ENCODE measurements at regions not wholly inside any gene's neighbourhood (a gene's known extent, or its start where the extent isn't known, plus 50 kb on each side); places are given as distances from the start of the nearest gene placed in this dataset.

- no peak for DNase-seq
- Mint-ChIP-seq H3K27me3 (ENCODE audit: low read depth in 3 of 3) (peaks cover 0 to 1% (median 0%) of the 10 kb centered on the region in 3 donors), H3K4me3 (no peak overlapping the region), H3K36me3 (peaks cover 0 to 4% (median 0%) of the 10 kb centered on the region in 3 donors), H3K27ac (no peak overlapping the region), H3K4me1 (no peaks in the 10 kb centered on the region), H3K9me3 (peaks cover 4 to 34% (median 16%) of the 10 kb centered on the region in 6 donors)
Measured at GRCh38 chr18:27430595-27430994, 245.5 kb upstream of the CHST9 start.

GRCh38 chr18:27428716-27429475 lies 243.8 kb upstream of the CHST9 start:
- no peak overlapping the region for H3K27ac Mint-ChIP-seq

GRCh38 chr18:27428120-27428519 lies 243.0 kb upstream of the CHST9 start:
- no peak overlapping the region for H3K4me3 Mint-ChIP-seq
- H3K4me1 Mint-ChIP-seq: no peaks in the 10 kb centered on the region
- H3K27ac Mint-ChIP-seq: no peak overlapping the region
- no peak for DNase-seq
- peaks cover 0 to 1% (median 0%) of the 10 kb centered on the region in 3 donors for H3K27me3 Mint-ChIP-seq (ENCODE audit: low read depth in 3 of 3)
- H3K9me3 Mint-ChIP-seq: peaks cover 4 to 34% (median 13%) of the 10 kb centered on the region in 6 donors
- peaks cover 0 to 4% (median 0%) of the 10 kb centered on the region in 3 donors for H3K36me3 Mint-ChIP-seq

More at GRCh38 chr18:27428716-27429475, 243.8 kb upstream of the CHST9 start:
- peaks cover 0 to 1% (median 0%) of the 10 kb centered on the region in 3 donors for H3K27me3 Mint-ChIP-seq (ENCODE audit: low read depth in 3 of 3)
- H3K4me1 Mint-ChIP-seq: no peaks in the 10 kb centered on the region
- peaks cover 4 to 33% (median 13%) of the 10 kb centered on the region in 6 donors for H3K9me3 Mint-ChIP-seq
- H3K4me3 Mint-ChIP-seq: no peak overlapping the region
- H3K36me3 Mint-ChIP-seq: peaks cover 0 to 4% (median 0%) of the 10 kb centered on the region in 3 donors
- no peak for DNase-seq

- no peak overlapping the region for H3K27ac Mint-ChIP-seq
- no peak for DNase-seq
- H3K4me3 Mint-ChIP-seq: no peak overlapping the region
- no peaks in the 10 kb centered on the region for H3K4me1 Mint-ChIP-seq
- no peaks in the 10 kb centered on the region for H3K27me3 Mint-ChIP-seq (ENCODE audit: low read depth in 3 of 3)
- peaks cover 2 to 46% (median 11%) of the 10 kb centered on the region in 6 donors for H3K9me3 Mint-ChIP-seq
- H3K36me3 Mint-ChIP-seq: no peaks in the 10 kb centered on the region
Measured at GRCh38 chr18:27423581-27423980, 238.5 kb upstream of the CHST9 start.

DNA sequence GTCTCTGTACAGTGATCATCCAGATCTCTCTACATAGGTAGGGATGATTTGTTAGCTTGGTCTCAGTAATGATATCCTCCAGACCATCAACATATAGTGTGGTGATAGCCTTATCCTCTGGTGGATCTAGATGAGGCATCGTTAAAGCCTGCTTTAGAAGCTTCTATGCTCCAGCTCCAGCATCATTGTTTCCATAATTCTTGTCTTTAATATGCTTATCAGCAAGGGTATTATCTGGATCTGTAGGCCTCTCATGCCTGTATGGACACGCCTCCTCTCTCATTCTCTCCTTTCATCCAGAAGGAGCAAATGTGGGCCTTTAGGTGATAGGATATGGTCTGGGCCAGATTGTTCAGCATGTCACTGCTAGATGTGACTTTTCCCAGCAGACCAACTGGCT lies 234.5 kb upstream of the CHST9 start:
- Mint-ChIP-seq H3K4me3 (no peak overlapping the region), H3K27me3 (ENCODE audit: low read depth in 3 of 3) (no peaks in the 10 kb centered on the region), H3K36me3 (no peaks in the 10 kb centered on the region), H3K4me1 (no peaks in the 10 kb centered on the region), H3K27ac (no peak overlapping the region), H3K9me3 (peaks cover 2 to 43% (median 10%) of the 10 kb centered on the region in 6 donors)
- DNase-seq: no peak

DNA sequence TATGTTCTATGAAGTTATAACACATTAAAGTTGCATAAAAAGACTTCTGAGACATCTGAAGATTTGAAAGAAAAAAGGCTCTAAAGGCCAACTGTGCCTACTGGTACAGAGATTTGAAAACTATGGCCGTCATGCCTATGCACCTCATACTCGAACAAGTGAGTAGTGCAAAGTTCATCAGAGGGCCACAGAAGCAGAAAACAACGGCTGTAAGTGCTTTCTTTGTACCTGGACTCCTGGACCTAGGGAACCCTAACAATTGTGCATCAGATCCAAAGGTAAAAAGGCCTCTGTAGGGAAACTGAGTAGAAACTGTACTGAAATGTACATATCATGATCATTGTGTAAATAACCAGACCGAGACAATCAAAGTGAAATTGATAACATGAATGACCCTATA lies 230.4 kb upstream of the CHST9 start:
- Mint-ChIP-seq H3K4me1 (no peaks in the 10 kb centered on the region), H3K9me3 (peaks cover 5 to 36% (median 9%) of the 10 kb centered on the region in 6 donors), H3K27me3 (ENCODE audit: low read depth in 3 of 3) (peaks cover 0 to 2% (median 0%) of the 10 kb centered on the region in 3 donors), H3K4me3 (no peak overlapping the region), H3K27ac (no peak overlapping the region), H3K36me3 (no peaks in the 10 kb centered on the region)
- DNase-seq: no peak

DNA sequence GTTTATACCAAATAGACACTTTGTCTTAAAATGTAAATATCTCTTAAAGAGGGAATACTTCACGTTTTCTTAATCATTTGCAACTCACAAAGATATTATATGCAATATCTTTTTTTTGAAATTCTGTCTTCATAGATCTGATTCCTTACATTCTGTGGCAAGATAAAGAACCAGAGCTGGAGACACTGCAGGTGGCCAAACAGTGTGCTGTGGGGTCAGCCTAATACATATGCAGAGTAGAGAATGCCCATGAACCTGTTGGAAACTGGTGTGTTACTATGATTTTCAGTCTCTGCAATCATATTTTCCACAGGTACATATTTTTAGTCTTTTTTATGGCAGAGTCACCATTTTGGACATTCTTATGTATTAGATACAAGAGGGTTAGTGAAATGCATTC lies 229.6 kb upstream of the CHST9 start:
- Mint-ChIP-seq H3K36me3 (no peaks in the 10 kb centered on the region), H3K9me3 (peaks cover 4 to 28% (median 9%) of the 10 kb centered on the region in 6 donors), H3K27ac (no peak overlapping the region), H3K4me3 (no peak overlapping the region), H3K27me3 (ENCODE audit: low read depth in 3 of 3) (peaks cover 0 to 2% (median 0%) of the 10 kb centered on the region in 3 donors), H3K4me1 (no peaks in the 10 kb centered on the region)
- DNase-seq: no peak

DNA sequence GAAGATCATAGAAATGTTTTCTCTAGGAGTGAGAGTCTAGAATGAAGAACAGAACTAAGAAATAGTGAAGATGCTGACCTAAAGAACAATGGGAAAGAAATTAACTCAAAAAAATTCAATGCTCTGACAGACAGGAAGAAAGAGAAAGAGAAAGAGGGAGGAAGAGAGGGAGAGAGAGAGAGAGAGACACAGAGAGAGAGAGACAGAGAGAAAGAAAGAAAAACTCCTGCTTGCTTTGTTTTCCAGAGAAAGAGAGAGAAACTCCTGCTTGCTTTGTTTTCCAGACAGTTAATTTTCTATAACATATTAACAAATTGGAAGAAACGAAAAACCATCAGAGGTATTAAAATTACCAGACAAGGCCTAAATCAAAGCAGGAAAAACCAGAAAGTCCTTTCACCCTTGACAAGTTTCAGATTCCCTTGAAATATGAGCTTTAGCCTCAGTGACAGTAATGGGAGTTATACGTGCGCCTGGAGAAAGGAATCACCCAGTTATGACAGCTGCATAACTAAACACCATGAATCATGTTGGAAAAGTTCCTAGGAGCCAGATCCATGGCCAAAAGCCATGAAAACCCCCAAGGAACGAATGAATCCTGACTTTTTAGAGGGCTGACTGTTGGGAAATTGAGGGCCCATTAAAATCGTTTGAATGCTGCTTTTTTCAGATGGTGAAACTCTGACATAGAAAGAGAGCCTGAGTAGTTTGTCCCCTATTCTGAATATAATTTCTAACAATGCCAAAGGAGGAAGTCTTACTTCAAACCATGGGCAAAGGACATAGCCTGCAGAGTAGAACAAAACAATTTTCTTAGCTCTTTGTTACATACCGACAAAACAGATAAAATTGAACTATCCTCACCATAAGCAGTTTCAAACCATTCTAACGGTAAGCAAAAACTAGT lies 228.6 kb upstream of the CHST9 start:
- no peak for DNase-seq
- peaks cover 4 to 28% (median 11%) of the 10 kb centered on the region in 6 donors for H3K9me3 Mint-ChIP-seq
- H3K4me1 Mint-ChIP-seq: no peaks in the 10 kb centered on the region
- H3K27ac Mint-ChIP-seq: no peak overlapping the region
- no peak overlapping the region for H3K4me3 Mint-ChIP-seq
- H3K36me3 Mint-ChIP-seq: no peaks in the 10 kb centered on the region
- peaks cover 0 to 2% (median 0%) of the 10 kb centered on the region in 3 donors for H3K27me3 Mint-ChIP-seq (ENCODE audit: low read depth in 3 of 3)

DNA sequence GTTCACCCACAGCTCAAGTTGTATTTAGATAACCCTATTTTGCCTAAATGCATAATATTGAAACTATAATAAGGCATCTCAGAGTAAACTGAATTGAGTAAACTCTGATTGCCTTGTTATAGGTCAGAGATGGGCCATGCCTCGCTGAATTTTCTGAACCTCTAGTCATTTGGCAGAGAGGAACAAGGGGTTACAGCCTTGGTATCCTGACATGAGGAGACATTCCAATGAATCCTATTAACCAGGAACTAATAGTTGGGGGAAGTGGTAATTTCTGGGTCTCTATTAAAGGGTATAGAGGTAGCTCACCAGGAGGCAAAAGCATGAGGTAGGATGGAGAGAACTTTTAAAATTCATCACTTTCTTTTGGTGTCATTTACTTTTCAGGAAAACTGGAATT lies 227.4 kb upstream of the CHST9 start:
- Mint-ChIP-seq H3K4me1 (no peaks in the 10 kb centered on the region), H3K27me3 (ENCODE audit: low read depth in 3 of 3) (peaks cover 0 to 2% (median 0%) of the 10 kb centered on the region in 3 donors), H3K9me3 (peaks cover 4 to 28% (median 12%) of the 10 kb centered on the region in 6 donors), H3K4me3 (no peak overlapping the region), H3K27ac (no peak overlapping the region), H3K36me3 (no peaks in the 10 kb centered on the region)
- no peak for DNase-seq

DNA sequence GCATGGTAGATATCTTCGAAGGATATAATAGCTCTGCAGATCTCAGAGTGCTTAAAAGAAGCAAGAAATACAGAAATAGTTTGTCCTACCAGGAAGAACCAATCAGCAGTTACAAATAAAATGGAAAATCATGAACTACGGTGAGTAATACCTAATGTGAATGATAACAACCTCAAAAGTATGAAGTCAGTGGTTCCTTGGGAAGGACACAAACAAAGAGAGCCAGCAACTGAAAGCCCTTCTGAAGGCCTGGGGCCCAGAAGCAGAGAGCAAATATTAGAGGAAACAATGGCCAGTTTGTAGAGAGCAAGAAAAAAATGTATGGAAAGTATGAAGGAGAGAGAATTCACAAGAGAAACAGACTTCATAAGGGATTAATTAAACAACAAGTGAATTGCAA lies 226.8 kb upstream of the CHST9 start:
- no peak for DNase-seq
- H3K27me3 Mint-ChIP-seq (ENCODE audit: low read depth in 3 of 3): peaks cover 0 to 2% (median 0%) of the 10 kb centered on the region in 3 donors
- no peaks in the 10 kb centered on the region for H3K4me1 Mint-ChIP-seq
- no peak overlapping the region for H3K27ac Mint-ChIP-seq
- peaks cover 4 to 31% (median 11%) of the 10 kb centered on the region in 6 donors for H3K9me3 Mint-ChIP-seq
- H3K36me3 Mint-ChIP-seq: no peaks in the 10 kb centered on the region
- no peak overlapping the region for H3K4me3 Mint-ChIP-seq

DNA sequence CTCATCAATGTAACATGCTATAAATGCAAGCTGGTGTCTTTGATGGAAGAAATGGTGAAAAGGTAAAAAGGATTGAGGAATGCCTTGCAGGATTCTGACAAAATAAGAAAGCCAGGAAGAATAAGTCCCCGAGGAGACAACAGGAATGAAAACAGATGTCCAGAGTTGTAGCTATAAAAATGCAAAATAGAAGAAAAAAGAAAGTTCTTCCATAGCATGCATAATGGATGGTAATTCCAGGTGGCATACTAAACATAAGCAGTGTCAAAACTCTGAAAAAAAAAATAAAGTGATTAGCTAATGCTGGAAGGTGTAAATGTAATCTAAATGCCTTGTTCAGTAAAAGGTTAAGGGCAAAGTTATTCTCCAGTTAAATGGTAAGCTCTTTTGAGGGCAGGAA lies 225.9 kb upstream of the CHST9 start:
- H3K9me3 Mint-ChIP-seq: peaks cover 5 to 27% (median 11%) of the 10 kb centered on the region in 6 donors
- H3K4me3 Mint-ChIP-seq: no peak overlapping the region
- H3K36me3 Mint-ChIP-seq: no peaks in the 10 kb centered on the region

GRCh38 chr18:27404855-27405254 lies 219.7 kb upstream of the CHST9 start:
- Mint-ChIP-seq H3K27ac (no peak overlapping the region), H3K27me3 (ENCODE audit: low read depth in 3 of 3) (peaks cover 0 to 2% (median 2%) of the 10 kb centered on the region in 3 donors), H3K9me3 (peaks cover 2 to 30% (median 9%) of the 10 kb centered on the region in 6 donors), H3K36me3 (peaks cover 0 to 4% (median 3%) of the 10 kb centered on the region in 3 donors), H3K4me3 (no peak overlapping the region), H3K4me1 (no peaks in the 10 kb centered on the region)
- DNase-seq: no peak

More for the DNA sequence above, 225.9 kb upstream of the CHST9 start:
- no peak for DNase-seq
- Mint-ChIP-seq H3K27me3 (ENCODE audit: low read depth in 3 of 3) (peaks cover 0 to 2% (median 0%) of the 10 kb centered on the region in 3 donors), H3K4me1 (no peaks in the 10 kb centered on the region), H3K27ac (no peak overlapping the region)

- H3K9me3 Mint-ChIP-seq: peaks cover 5 to 21% (median 7%) of the 10 kb centered on the region in 6 donors
- peaks cover 0 to 3% (median 2%) of the 10 kb centered on the region in 3 donors for H3K27me3 Mint-ChIP-seq (ENCODE audit: low read depth in 3 of 3)
- H3K4me3 Mint-ChIP-seq: no peak overlapping the region
- DNase-seq: no peak
- peaks cover 0 to 4% (median 2%) of the 10 kb centered on the region in 3 donors for H3K36me3 Mint-ChIP-seq
- H3K27ac Mint-ChIP-seq: no peak overlapping the region
- H3K4me1 Mint-ChIP-seq: no peaks in the 10 kb centered on the region
Measured at GRCh38 chr18:27400001-27400400, 214.9 kb upstream of the CHST9 start.

DNA sequence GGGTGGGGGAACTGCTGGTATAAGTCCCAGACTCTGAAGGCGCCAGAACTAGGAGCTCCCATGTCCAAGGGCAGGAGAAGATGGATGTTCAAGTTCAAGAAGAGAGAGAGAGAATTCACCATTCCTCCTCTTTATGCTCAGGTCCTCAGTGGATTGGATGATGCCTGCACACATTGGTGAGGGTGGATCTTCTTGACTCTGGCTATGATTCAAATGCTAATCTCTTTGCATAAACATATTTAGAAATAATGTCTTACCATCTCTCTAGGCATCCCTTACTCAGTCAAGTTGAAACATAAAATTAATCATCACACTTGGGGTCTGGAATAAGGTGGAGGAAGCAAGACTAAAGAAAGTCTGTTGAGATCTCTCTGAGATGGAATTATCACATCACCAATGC lies 210.6 kb upstream of the CHST9 start:
- no peak for DNase-seq
- H3K36me3 Mint-ChIP-seq: peaks cover 0 to 4% (median 0%) of the 10 kb centered on the region in 3 donors
- H3K27me3 Mint-ChIP-seq (ENCODE audit: low read depth in 3 of 3): peaks cover 0 to 2% (median 0%) of the 10 kb centered on the region in 3 donors
- H3K27ac Mint-ChIP-seq: no peak overlapping the region
- H3K9me3 Mint-ChIP-seq: peaks cover 2 to 16% (median 11%) of the 10 kb centered on the region in 6 donors
- H3K4me3 Mint-ChIP-seq: no peak overlapping the region
- H3K4me1 Mint-ChIP-seq: no peaks in the 10 kb centered on the region

Data from immature natural killer cell (primary cell).